Nucleus accumbens (tissue), 56 donors: ENCODE measurements at regions not wholly inside any gene's neighbourhood (a gene's known extent, or its start where the extent isn't known, plus 50 kb on each side); places are given as distances from the start of the nearest gene placed in this dataset.

Experiments
- DNase-seq, 56 donors: peaks; one replicate each; lab custom pipeline; 2025; lab: John Stamatoyannopoulos, UW

GRCh38 chrX:96311366-96311765 is 373.3 kb upstream of the DIAPH2 start:
- no peak for DNase-seq

GRCh38 chrX:96314985-96315384 is 369.7 kb upstream of the DIAPH2 start:
- DNase-seq: peak in 5 of 56 donors; percentile 0 to 29 (median 0)

- DNase-seq: no peak
These were observed 322.8 kb upstream of the DIAPH2 start for GRCh38 chrX:96361844-96362243.

- peak in 6 of 56 donors; percentile 0 to 2 (median 0) for DNase-seq
These were observed 312.2 kb upstream of the DIAPH2 start for GRCh38 chrX:96372313-96373046.

- DNase-seq: no peak
These were observed 311.6 kb upstream of the DIAPH2 start for GRCh38 chrX:96373047-96373355.

GRCh38 chrX:96376266-96376665 is 308.4 kb upstream of the DIAPH2 start:
- DNase-seq: no peak

- no peak for DNase-seq
These were observed 304.7 kb upstream of the DIAPH2 start for GRCh38 chrX:96379951-96380350.

GRCh38 chrX:96382018-96382417 is 302.6 kb upstream of the DIAPH2 start:
- no peak for DNase-seq

- DNase-seq: no peak
These were observed 301.2 kb upstream of the DIAPH2 start for GRCh38 chrX:96383428-96383827.

GRCh38 chrX:96386325-96386724 is 298.3 kb upstream of the DIAPH2 start:
- no peak for DNase-seq

- no peak for DNase-seq
These were observed 297.7 kb upstream of the DIAPH2 start for GRCh38 chrX:96386981-96387380.

- DNase-seq: no peak
These were observed 296.8 kb upstream of the DIAPH2 start for GRCh38 chrX:96387801-96388200.

GRCh38 chrX:96389281-96390047 is 295.2 kb upstream of the DIAPH2 start:
- DNase-seq: no peak

GRCh38 chrX:96394598-96394997 is 290.0 kb upstream of the DIAPH2 start:
- DNase-seq: no peak

GRCh38 chrX:96403446-96403845 is 281.2 kb upstream of the DIAPH2 start:
- no peak for DNase-seq

GRCh38 chrX:96405842-96406241 is 278.8 kb upstream of the DIAPH2 start:
- no peak for DNase-seq

- DNase-seq: no peak
These were observed 277.6 kb upstream of the DIAPH2 start for GRCh38 chrX:96407072-96407471.

- DNase-seq: no peak
These were observed 277.1 kb upstream of the DIAPH2 start for GRCh38 chrX:96407501-96407900.

GRCh38 chrX:96407981-96408380 is 276.7 kb upstream of the DIAPH2 start:
- DNase-seq: no peak

GRCh38 chrX:96410927-96411326 is 273.7 kb upstream of the DIAPH2 start:
- no peak for DNase-seq

GRCh38 chrX:96417695-96418094 is 266.9 kb upstream of the DIAPH2 start:
- DNase-seq: no peak

- DNase-seq: no peak
These were observed 260.6 kb upstream of the DIAPH2 start for GRCh38 chrX:96424007-96424406.
